ENCODE measurements at regions not wholly inside any gene's neighbourhood (a gene's known extent, or its start where the extent isn't known, plus 50 kb on each side); places are given as distances from the start of the nearest gene placed in this dataset.

- no peaks in the 10 kb centered on the region for H3K9me3 ChIP-seq
- H3K4me1 ChIP-seq, result no peaks in the 10 kb centered on the region
- no peak for TF ChIP-seq POLR2A (IDR thresholded peaks at IDR 0.05)
- TF ChIP-seq, protein P1, sequence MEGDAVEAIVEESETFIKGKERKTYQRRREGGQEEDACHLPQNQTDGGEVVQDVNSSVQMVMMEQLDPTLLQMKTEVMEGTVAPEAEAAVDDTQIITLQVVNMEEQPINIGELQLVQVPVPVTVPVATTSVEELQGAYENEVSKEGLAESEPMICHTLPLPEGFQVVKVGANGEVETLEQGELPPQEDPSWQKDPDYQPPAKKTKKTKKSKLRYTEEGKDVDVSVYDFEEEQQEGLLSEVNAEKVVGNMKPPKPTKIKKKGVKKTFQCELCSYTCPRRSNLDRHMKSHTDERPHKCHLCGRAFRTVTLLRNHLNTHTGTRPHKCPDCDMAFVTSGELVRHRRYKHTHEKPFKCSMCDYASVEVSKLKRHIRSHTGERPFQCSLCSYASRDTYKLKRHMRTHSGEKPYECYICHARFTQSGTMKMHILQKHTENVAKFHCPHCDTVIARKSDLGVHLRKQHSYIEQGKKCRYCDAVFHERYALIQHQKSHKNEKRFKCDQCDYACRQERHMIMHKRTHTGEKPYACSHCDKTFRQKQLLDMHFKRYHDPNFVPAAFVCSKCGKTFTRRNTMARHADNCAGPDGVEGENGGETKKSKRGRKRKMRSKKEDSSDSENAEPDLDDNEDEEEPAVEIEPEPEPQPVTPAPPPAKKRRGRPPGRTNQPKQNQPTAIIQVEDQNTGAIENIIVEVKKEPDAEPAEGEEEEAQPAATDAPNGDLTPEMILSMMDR (IDR thresholded peaks at IDR 0.05), result no peak
- H3K27me3 ChIP-seq, result no peaks in the 10 kb centered on the region
- no peak for DNase-seq
- H3K4me3 ChIP-seq, result no peak overlapping the region
- H3K27ac ChIP-seq, result no peak overlapping the region
- no peaks in the 10 kb centered on the region for H3K36me3 ChIP-seq
Observed at GRCh38 chr10:131650169-131650705, 250.6 kb upstream of the PPP2R2D start.

DNA sequence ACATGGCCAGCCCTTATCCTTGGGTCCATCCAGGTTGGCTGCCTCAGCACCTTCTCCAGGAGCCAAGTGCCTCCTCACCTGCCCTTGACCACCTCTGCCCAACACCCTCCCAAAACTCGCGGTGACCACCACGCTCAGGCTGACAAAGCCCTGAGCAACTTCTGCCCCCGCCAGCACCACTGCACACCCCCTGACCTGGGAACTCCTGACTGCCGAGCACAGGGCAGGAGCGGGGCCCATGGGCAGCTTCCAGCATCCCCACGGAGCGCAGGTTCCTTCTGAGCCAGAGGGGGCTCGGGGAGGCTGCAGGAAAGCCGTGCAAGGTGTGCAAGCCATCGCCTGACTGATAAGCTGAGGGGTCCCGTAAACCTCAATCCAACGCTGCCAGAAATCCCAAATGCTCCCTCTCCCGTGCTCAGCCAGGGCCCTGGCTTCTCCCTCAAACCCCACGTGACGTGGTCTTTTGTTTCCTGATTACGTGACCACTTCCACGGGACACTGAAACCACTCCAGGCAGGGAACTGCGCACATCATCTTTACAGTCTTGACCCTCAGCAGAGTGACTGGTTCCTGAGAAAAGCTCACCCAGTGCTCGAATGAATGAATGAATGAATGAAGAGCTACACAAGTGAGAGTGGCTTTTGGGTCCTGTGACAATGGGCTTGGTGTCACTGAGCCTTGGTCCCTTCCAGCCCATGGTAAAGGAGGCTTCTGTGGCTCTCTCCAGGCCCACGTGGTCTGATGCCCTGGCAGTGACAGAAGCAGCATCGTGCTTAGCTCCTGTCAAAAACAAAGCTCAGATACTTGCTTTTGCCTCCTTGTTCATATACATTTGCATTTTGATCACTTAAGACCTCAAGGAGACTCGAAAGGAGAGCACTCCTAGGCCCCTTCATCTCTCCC is 249.8 kb upstream of the PPP2R2D start:
- Histone ChIP-seq H3K9me3 (no peaks in the 10 kb centered on the region), H3K4me3 (no peak overlapping the region), H3K36me3 (no peaks in the 10 kb centered on the region), H3K27ac (no peak overlapping the region), H3K27me3 (no peaks in the 10 kb centered on the region), H3K4me1 (no peaks in the 10 kb centered on the region)
- TF ChIP-seq, protein P1 (IDR thresholded peaks at IDR 0.05), result no peak
- TF ChIP-seq POLR2A (IDR thresholded peaks at IDR 0.05), result no peak
- peak in 1 of 3 donors; percentile 24 for DNase-seq

DNA sequence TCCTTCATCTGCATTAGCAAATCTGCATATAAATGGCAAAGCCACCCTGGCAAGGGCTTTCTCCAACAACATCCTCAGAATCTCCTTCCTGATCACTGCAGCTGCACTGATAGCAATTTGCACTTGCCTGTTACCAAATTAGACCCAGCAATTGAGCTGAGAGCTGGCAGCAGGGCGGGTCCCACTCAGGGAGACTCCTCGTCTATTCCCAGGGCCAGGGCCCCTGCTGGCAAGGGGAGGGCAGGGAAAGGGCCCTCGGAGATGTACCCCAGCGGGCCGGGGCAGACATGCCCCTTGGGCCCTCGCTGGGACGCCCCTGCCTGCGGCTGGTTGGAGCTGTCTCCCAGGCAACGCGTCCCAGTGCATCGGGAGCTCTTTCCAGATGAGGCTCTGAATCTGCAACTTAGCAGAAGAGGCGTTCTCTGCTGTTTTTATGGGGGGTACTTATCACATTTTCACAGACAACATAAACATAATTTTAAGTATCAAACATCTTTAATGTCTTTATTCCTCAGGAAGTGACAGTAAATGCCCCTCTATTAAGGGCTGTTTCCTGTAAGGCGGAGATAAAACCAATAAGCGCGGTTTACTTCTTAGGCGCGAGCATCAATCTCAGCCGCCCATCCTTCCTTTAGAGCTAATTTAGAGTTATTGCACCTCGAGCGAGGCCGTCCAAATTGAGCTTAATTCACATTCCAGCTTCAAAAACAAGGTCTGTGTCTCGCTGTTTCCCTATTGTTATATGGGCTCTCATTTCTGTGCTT is 249.0 kb upstream of the PPP2R2D start:
- Histone ChIP-seq H3K27ac (no peak overlapping the region), H3K36me3 (no peaks in the 10 kb centered on the region), H3K9me3 (no peaks in the 10 kb centered on the region), H3K27me3 (no peaks in the 10 kb centered on the region), H3K4me3 (no peak overlapping the region), H3K4me1 (no peaks in the 10 kb centered on the region)
- TF ChIP-seq, protein P1 (IDR thresholded peaks at IDR 0.05), result no peak
- no peak for TF ChIP-seq POLR2A (IDR thresholded peaks at IDR 0.05)
- peak in 1 of 3 donors; percentile 11 for DNase-seq

DNA sequence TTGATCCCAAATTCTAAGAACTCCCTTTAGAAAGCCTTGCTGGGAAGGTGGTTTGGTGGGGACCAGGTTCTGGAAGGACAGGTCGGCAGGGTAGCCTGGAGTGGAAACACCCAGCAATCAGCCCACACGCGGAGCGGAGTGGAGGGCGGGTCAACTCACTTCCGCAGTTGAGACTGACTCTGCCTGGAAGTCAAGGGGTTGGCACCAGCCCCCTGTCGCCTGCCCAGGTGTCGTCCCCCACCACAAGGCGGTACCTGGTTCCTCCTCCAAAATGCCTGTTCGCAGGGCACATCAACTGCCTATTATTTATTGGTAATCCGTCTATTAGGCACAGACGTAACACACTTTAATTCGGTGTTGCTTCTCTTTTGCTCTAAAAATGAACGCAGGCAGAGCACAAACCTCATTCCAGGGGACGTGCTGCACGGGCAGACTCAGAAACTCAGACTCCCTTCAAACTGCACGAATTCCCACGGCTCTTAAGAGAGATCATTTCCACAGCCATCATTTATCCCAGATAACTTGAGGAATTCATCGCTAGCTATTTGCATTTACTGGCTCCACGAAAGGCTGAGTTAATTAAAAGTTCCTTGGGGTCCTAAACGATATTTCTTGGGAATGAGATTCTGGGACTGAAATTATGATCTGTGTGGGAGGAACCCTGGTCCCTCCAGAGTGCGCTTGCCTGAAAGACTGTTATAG is 248.2 kb upstream of the PPP2R2D start:
- H3K36me3 ChIP-seq, result no peaks in the 10 kb centered on the region
- no peak overlapping the region for H3K4me3 ChIP-seq
- H3K4me1 ChIP-seq, result no peaks in the 10 kb centered on the region
- DNase-seq, result peak in 1 of 3 donors; percentile 21
- H3K27ac ChIP-seq, result no peak overlapping the region
- no peaks in the 10 kb centered on the region for H3K27me3 ChIP-seq
- no peaks in the 10 kb centered on the region for H3K9me3 ChIP-seq
- no peak for TF ChIP-seq POLR2A (IDR thresholded peaks at IDR 0.05)
- TF ChIP-seq, protein P1 (IDR thresholded peaks at IDR 0.05), result no peak

DNA sequence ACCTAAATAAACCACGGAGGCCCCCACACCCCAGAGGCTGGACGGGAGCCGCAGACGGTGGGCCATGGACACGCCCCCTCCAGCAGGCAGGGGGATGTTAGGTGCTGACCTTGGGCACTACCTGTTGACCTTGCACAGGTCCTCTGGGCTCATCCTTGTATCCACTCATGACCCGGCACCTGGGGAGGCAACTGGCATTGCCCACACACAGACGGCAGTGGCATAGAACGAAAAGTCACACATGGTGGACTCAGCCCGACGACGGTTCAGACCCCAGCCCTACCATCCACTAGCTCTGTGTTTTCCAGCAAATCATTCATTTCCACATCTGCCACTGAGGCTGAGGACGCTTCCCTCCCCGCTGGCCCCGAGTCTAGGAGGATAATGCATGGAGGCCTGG is 247.7 kb upstream of the PPP2R2D start:
- no peak overlapping the region for H3K27ac ChIP-seq
- H3K4me1 ChIP-seq, result no peaks in the 10 kb centered on the region
- H3K36me3 ChIP-seq, result no peaks in the 10 kb centered on the region
- peak in 1 of 3 donors; percentile 16 for DNase-seq
- no peaks in the 10 kb centered on the region for H3K27me3 ChIP-seq
- H3K9me3 ChIP-seq, result no peaks in the 10 kb centered on the region
- no peak overlapping the region for H3K4me3 ChIP-seq
- TF ChIP-seq, protein P1 (IDR thresholded peaks at IDR 0.05), result no peak
- no peak for TF ChIP-seq POLR2A (IDR thresholded peaks at IDR 0.05)

Measured in Peyer's patch (tissue), 4 donors.